Esophagus squamous epithelium (tissue), 4 donors: ENCODE measurements at regions not wholly inside any gene's neighbourhood (a gene's known extent, or its start where the extent isn't known, plus 50 kb on each side); places are given as distances from the start of the nearest gene placed in this dataset.

Experiments
- CTCF ChIP-seq, 6 experiments: fragments of 450-650 bp in 4 of 6; fragments of 200-600 bp in 2 of 6; sonication (generic) in 2 of 6; IDR thresholded peaks; one replicate each; pipeline ENCODE4 v1.5.1; 2016 to 2019; ENCODE audit warnings: antibody characterized with exemption in 6 of 6, mild to moderate bottlenecking in 4 of 6, moderate library complexity in 4 of 6
- POLR2A ChIP-seq, 4 donors: fragments of 450-650 bp; IDR thresholded peaks; one replicate each; pipeline ENCODE4 v1.6.1; 2017; ENCODE audit warnings: antibody characterized with exemption in 4 of 4, mild to moderate bottlenecking in 4 of 4, moderate library complexity in 3 of 4

GRCh38 chr9:19620326-19620725 is 168.5 kb downstream of the SLC24A2 start:
- TF ChIP-seq CTCF (IDR thresholded peaks at IDR 0.05) = no peak
- TF ChIP-seq POLR2A (IDR thresholded peaks at IDR 0.05) = no peak
